ENCODE measurements at regions not wholly inside any gene's neighbourhood (a gene's known extent, or its start where the extent isn't known, plus 50 kb on each side); places are given as distances from the start of the nearest gene placed in this dataset.

DNA sequence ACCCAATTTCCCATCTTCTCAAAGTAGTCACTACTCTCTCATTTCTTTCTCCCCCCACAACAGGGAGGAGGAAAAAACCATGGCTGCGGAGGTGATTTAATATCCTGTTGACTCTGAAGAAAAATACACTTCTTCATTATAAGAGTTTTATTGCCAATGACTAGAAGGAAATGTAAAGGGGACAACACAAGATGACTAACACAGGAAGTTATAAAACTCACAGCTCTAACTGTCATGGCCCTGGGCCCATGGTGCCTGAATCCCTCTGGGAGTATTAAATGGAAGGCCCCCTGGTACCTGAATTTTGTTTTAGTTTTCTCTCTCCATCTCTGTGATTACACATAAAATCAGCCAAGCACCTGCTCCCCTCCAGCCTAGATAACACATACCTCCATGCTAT lies 352.8 kb upstream of the FAT3 start:
- FAIRE-seq: no peak
- peak; percentile 8 for DNase-seq (ENCODE audit: low spot score)

DNA sequence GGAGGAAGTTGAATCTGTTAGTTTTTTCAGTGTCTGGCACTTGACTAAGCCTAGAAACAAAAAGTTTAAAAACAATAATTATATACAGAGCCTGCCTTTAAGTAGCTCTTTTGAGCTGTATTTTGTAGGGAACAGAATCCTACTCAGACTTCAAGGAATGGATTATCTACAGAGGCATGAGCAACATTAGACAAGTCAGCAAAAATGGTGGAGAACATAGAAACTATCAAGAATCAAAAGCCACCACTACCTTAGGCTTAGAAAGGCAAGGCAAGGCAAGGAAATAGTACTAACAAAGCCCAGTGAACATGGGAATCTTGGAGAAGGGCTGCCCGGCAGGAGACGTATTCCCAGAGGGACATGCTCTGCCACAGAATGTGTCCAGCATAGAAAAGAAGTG lies 353.6 kb upstream of the FAT3 start:
- DNase-seq (ENCODE audit: low spot score) (no peak), FAIRE-seq (no peak)

DNA sequence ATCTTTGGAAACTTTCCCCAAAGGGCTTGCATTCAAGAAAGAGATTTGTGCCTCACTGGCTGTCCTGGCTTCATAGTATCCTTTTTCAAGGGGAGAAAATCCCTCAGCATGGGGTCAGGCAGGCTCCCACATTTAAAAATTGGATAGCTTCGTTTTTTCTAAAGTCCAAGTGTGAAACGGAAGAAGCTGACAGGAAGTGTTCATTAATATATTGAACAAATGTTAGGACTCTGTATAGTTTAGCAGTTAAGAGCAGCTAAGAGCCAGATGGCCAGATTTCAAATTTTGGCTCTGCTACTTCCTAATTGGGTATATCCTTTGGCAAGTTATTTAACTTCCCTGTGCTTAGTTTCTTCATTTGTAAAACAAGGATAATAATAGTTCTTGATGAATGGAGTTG lies 354.9 kb upstream of the FAT3 start:
- DNase-seq (ENCODE audit: low spot score) (no peak), FAIRE-seq (no peak)

DNA sequence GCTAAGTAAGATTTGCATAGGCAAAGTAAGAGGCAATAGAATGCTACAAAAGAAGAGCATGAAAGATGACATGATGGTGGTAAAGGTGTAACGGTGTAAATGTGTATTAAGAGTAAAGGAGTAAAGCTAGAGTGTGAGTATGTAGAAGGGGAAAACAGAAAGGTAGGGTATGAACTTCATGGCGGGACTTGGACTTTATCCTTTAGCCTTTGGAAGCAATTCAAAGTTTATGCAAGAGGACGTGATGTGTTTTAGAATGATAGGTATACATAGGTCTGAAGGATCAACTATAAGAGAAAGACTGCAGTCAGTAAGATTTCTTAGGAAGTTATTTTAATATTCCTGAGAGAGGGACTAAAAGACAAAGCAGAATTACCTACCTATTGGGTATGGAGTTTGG lies 358.0 kb upstream of the FAT3 start:
- DNase-seq (ENCODE audit: low spot score): no peak
- FAIRE-seq: no peak

DNA sequence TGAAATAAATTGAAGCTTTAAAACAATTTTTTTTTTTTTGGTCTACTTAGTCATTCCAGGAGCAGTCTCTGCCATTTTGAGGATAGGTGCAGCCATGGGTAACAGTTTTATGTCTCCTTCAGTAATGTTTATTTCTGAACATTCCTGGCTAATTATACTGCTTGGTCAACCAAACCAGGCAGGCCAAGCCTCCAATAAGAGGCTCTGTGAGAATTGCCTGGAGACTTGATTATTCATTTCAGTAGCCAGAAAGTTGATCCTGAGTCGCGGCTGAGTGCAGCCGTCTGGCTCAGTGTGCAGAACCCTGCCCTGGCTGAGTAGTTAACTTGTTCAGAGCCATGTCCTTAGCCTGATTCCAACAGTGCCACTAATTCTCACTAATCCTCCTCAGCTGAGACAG lies 364.0 kb upstream of the FAT3 start:
- FAIRE-seq: no peak
- DNase-seq (ENCODE audit: low spot score): no peak

DNA sequence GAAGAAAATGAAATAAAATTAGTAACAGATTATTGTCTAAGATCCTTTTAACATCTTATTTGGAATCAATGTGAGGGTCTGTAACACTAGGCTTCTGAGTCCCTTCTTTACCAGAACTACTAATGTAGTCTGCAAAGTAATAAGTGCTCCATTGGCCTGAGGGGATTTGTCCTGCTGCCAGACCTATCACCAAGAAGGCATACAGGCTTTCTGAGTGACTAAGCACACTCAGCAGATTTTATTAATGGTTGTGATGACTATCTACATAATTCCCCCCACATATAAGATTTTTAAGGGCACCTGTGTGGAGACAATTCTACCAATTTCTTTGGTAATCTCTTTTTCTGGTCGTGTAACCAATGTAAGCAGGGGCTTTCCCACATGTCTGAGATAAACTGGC lies 365.0 kb upstream of the FAT3 start:
- FAIRE-seq (no peak), DNase-seq (ENCODE audit: low spot score) (no peak)

DNA sequence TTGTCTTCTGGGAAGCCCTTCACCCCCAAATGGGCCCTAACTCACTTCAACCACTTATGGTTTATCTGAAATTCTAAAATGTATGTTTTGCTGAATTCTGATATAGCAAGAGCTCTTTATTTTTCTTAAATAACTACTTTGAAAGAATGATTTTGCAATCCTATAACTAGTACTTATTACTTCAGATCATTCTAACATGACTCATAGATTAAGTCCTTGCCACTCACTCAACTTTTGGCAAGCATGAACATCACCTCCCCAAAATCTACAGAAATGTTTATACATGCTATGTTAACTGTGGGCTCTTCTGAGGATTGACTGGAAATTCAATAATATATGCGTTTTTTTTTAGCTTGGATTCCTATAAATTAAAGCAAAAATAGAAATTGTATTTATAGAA lies 367.4 kb upstream of the FAT3 start:
- FAIRE-seq (no peak), DNase-seq (ENCODE audit: low spot score) (no peak)

DNA sequence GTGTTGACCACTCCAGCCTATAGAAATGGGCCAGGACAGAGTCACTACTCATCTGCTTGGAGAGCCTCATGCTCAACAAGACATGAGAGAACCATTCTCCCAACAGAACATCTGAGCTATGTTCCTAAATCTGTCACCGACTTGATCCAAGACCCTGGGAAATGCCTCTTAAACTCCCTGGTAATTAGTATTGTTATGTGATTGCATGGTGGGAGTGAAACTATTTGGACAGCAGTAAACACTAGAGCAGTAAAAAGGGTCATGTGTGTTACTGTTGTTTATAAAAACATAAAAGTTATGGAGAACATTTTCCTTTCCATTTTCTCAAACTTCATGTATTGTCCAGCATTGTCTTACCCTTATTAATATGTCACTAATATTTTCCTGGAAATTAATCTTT lies 369.8 kb upstream of the FAT3 start:
- FAIRE-seq (no peak), DNase-seq (ENCODE audit: low spot score) (no peak)

DNA sequence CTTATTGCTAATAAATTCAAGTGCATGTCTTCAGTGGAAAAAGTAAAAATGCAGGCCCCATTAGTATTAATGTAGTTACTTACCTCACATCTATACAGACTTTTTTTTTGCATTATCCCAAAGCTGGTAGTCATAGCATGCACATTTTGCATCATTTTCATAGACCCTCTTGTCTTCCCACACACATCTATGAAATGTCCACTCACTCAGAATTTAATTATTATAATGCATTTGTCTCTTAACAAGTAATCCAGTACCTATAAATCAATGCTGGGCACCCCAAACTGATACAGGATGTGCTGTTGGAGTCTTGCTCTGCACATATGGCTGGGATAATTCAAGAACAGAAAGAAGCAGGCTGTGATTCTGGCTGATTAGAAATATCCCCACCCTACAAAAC lies 370.4 kb upstream of the FAT3 start:
- DNase-seq (ENCODE audit: low spot score): no peak
- FAIRE-seq: no peak

DNA sequence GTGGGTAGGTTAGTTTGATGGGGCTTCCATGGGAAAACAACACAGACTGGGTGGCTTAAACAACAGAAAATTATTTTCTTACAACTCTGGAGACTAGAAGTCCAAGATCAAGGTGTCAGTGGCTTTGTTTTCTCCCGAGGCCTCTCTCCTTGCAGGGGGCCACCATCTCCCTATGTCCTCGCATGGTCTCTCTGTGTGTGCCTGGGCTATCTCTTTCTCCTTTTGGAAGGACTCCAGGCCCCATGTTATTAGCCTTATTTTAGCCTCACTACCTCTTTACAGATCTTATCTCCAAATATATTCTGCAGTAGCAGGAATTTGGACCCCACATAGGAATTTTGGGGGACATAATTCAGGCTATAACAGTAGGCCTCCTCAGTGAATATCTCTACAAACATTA lies 372.7 kb upstream of the FAT3 start:
- DNase-seq (ENCODE audit: low spot score) (no peak), FAIRE-seq (no peak)

DNA sequence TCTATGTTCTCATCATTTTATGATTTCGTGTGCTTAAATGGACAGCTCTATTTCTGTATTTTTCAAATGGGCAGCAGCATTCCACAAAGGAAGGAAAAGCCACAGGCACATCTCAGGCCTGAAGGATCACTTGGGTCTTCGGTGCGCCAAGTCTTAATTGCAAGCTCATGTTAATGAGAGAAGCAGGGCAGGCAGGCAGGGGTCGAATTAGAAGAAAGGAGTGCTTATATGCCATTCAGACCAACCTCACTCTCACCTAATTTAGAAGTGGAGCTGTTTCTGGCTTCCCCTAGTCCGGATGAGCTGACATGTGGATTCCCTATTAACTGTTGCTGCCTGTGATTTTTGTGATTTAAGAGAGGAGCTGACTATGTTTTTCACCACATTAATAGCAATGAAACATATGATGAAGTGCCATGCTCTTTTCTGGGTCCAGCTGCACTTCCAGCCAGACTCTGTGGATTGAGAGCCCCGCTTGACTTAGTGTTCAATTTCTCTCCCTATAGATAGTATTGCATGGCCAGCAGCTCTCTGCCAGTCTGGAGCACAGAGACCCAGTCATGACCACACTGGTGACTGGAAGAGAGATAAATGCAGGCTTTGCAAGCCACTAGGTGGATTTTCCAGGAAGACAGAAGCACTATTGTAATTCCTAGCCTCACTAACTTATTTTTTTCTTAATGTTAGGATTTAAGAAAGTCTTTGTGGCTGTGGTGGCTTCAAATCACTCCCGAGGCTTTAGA lies 373.9 kb upstream of the FAT3 start:
- FAIRE-seq (no peak), DNase-seq (ENCODE audit: low spot score) (no peak)

DNA sequence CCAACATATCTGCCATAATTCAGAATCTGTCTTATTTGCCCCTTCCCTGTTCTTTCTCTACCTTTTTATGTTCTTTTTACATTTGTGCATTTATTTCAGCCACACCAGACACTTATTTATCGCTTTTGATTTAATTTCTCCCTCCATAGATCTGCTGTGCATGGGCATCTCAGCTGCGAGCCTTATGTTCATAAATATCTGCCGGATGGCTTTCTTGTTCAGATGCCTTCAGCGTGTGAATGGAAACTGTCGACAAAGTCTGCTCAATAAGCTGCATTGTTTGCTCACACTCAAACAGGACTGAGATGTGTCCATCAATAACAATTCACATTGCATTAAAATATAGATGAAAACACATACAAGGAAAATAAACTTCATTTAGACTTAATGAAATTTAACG lies 374.6 kb upstream of the FAT3 start:
- FAIRE-seq (no peak), DNase-seq (ENCODE audit: low spot score) (no peak)

DNA sequence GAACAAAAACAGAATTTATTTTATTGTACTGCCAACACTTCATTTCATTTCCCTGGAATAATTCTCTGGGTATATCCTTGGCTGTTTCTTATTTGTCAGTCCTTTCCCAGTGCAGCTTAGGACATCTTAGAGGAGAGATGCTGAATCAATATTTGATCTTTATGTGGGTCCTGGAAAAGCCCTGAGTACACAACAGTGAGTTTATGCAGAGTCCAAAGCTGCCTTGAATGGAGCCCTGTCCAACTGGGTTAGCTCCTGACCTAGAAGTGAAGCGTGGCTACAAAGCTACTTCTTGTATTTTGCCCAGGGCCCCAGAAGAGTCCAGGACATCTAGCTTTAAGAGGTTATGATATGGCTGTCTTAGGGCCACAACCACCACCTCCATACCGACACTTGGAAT lies 378.0 kb upstream of the FAT3 start:
- no peak for DNase-seq (ENCODE audit: low spot score)
- FAIRE-seq: no peak

DNA sequence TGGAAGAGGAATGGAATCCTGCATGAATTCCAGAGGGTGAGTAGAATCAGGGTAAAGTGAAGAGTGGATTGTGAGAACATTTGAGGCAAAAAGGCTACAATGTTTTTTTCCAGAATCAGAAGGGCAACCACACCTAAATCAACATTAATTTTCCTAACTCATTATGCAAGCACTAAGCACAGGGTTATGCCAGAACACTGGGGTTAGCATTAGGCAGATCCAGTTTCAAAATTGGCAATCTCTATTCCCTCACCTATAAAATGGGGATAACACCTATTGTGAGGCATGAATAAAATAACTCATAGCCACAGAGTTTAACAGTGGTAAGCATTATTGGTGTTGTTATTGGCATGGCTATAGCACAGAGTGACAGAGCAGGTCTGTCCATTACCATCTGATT lies 378.6 kb upstream of the FAT3 start:
- FAIRE-seq (no peak), DNase-seq (ENCODE audit: low spot score) (no peak)

DNA sequence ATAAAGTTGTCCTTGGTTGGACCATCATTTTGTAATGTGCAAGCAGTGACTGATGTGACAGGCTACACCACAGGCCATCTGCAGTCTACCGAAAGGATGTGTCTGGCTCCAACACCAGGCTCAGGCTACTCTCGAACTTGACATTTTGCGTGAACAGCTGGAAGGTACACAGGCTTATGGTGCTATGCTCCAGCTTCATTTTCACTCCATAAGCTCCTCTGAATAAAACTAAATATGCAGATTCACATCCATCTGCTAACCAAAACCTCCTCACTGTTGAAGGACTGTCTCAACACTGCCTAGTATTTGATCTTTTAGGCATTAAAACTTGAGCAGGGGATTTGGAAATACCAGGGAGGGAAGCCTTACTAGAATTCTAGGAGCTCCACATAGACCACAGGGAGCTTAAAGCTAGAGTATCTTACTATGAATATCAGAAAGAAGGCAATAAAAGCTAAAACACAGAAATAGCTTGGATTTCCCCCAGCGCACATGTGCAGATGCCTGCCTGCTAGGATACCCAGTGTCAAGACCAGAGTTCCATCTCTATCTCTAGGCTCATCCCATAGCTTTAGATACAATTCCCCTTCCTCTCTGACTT lies 383.9 kb upstream of the FAT3 start:
- no peak for FAIRE-seq
- DNase-seq (ENCODE audit: low spot score): no peak

DNA sequence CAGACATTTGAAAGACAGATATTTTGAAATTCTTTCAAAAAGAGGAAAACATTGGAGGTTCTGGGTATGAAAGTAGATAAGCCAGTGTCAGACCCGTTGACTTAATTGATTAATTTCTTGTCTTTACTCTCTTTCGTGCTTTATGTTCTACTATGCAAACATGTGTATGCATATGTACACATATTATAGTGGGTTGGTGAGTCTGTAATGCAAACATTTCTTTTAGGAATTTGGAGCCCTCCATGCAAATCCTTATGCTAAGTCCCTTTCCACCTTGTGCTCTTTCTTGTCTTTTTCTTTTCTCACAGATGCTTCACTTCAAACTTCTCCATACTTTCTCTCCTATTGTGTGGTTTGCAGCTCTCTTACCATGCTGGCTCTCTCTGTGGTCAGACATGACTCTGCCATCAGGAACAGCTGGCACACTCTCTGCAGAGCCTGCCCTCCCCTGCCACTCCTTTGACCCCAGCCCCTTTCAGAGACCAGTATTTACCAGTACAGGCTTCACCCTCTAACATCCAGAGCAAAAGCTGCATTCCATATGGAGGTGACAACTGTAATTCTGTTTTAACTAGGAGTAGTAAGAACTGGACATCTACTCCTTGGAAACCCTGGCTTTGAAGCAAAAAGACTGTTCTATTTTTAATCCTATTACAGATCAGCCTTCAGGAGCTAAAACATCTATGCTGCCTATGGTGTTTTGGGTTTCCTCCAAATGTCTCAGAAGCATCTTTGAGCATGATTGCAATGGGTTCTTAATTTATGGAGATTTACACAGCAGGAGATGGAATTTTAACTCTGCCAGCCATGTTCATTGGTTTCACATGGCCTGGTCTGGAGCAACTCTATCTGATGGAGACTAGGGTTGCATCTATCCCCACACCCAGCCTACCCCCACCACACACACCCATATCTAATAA lies 386.9 kb upstream of the FAT3 start:
- DNase-seq (ENCODE audit: low spot score) (no peak), FAIRE-seq (no peak)

DNA sequence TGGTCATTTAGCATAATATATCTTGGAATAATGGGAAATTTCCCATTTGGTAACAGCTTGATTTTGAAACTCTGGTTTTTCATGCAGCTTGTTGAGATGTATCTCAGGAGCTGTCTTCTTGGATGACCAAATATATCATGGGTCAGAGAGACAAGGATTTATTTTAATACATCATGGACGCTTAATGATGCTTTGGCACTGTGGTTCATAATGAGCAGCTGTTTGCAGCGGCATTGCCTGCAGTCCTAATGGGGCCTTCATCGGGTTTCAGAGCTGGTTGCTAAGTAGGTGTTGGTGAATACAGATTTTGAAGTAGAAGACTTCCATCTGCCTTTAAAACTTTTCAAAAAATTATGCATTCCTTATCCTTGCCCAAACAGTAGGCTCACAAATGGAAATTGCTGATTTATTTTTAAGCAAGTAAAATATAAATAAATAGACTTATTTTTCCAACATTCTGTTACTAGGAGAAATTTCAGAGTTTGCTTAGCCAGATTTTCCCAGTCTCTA lies 389.5 kb upstream of the FAT3 start:
- no peak for DNase-seq (ENCODE audit: low spot score)
- FAIRE-seq: no peak

DNA sequence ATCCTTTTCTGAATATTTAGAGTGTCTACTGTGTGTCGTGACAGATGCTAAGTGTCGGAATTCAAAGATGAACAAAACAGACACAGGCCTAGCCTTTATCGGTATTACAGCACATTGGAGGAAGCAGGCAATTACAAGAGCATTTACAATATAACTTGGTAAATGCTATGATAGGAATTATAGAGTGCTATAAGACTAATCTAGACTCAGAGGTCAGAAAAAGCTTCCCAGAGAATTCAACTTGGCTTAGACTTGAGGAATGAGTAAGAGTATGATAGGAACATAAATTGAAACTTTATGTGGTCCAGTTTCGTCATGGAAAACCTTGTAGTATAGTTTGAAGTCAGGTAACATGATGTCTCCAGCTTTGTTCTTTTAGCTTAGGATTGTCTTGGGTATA lies 395.7 kb upstream of the FAT3 start:
- no peak for DNase-seq (ENCODE audit: low spot score)
- no peak for FAIRE-seq

DNA sequence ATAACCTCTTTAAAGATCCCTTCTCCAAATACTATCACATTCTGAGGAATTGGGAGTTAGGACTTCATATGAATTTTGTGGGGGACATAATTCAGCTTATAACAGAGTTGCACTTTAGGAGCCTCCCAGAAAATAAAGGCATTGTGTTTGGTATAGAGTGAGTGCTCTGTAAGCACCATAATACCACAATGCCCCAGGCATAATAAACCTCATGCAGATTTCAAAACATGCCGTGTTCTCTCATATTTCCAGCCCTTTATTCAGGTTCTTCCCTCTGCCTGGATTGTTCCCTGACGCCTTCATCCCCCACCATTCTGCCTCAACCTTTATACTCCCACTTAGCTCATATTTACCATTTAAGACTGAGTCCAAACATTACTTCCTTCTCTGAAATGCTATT lies 398.8 kb upstream of the FAT3 start:
- DNase-seq (ENCODE audit: low spot score) (no peak), FAIRE-seq (no peak)

DNA sequence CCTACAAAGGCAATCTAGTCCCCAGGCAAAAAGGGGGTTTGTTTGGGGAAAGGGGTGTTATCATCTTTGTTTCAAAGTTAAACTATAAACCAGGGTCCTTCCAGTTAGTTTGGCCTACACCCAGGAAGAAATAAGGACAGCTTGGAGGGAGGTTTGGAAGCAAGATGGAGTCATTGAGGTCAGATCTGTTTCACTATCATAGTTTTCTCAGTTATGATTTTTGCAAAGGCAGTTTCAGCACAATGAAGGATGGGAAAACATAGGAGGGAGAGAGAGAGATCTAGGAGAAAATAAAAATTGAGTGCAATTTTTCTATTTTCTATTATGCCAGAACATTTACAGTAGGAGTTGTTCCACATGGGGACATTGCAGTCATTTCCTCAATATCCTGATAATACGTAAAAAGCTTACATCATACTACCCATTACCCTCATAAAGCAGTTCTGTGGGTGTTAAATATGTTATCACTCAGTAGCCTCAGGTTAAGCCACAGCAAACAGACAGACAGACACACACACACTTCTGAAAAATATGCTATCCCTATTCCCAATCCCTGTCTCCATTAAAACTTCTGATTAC lies 401.3 kb upstream of the FAT3 start:
- no peak for DNase-seq (ENCODE audit: low spot score)
- FAIRE-seq: no peak

DNA sequence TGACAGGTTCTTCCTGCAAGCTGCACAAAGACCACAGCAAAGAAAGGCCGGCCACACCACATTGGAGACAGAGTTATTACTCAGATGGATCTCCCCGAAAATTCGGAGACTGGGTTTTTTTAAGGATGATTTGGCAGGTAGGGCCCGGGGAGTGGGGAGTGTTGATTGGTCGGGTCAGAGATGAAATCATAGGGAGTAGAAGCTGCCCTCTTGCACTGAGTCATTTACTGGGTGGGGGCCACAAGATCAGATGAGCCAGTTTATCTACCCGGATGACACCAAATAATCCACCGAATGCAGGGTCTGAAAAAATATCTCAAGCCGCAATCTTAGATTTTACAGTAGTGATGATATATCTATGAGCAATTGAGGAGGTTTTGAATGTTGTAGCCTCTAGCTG lies 401.8 kb upstream of the FAT3 start:
- FAIRE-seq: no peak
- DNase-seq (ENCODE audit: low spot score): no peak

DNA sequence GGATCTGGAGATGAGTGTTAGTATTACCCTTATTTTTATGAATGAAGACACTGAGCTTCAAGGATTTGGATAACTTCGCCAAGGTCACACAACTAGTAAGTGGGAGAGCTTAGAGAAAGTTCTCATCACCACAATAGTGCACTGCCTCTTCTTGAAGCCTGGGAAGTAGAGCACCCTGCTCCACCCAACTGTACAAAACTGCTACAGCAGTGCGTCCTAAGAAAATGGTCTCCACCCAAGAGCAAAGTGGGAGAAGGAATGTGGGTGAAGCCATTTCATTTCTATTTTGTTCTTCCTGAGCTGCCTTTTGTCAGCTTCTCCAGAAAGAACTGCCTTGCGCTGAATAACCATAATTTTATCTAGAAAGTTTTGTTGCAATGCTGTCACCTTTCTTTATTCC lies 403.9 kb upstream of the FAT3 start:
- no peak for DNase-seq (ENCODE audit: low spot score)
- FAIRE-seq: no peak

Data from urothelium cell line (cell line).